Neural progenitor cell (in vitro differentiated cells): ENCODE measurements at regions not wholly inside any gene's neighbourhood (a gene's known extent, or its start where the extent isn't known, plus 50 kb on each side); places are given as distances from the start of the nearest gene placed in this dataset.
"Not testable (repeated sequence)": the region's sequence is repeated elsewhere in the genome, so short reads cannot be mapped to it uniquely, and the experiment has no call there.

Experiments used
- DNase-seq: peaks from one replicate; pipeline ENCODE4 v3.0.0-alpha.2; 2016; ENCODE audit warnings: low spot score
- H2AFZ ChIP-seq: fragments of 200-600 bp; sonication (generic); replicated peaks from 2 replicates; pipeline ENCODE4 v1.6.1; 2016; ENCODE audit warnings: antibody characterized with exemption
- H3F3A ChIP-seq: fragments of 200-600 bp; sonication (generic); 2 replicates; pipeline ENCODE4 v1.6.1; 2016; ENCODE audit warnings: antibody characterized with exemption, low read depth
- H3K27ac ChIP-seq: fragments of 200-600 bp; sonication (generic); 2 replicates; pipeline ENCODE4 v1.5.1; 2016; ENCODE audit warnings: mild to moderate bottlenecking
- H3K27me3 ChIP-seq: fragments of 200-600 bp; sonication (generic); 2 replicates; pipeline ENCODE4 v1.6.1; 2016; ENCODE audit warnings: mild to moderate bottlenecking, moderate library complexity
- H3K36me3 ChIP-seq: fragments of 200-600 bp; sonication (generic); 2 replicates; pipeline ENCODE4 v1.5.1; 2016
- H3K4me1 ChIP-seq: fragments of 200-600 bp; sonication (generic); 2 replicates; pipeline ENCODE4 v1.6.1; 2016; ENCODE audit warnings: mixed run types
- H3K4me2 ChIP-seq: fragments of 200-600 bp; sonication (generic); 2 replicates; pipeline ENCODE4 v1.6.1; 2016
- H3K4me3 ChIP-seq: fragments of 200-600 bp; sonication (generic); 2 replicates; pipeline ENCODE4 v1.5.1; 2016
- H3K79me2 ChIP-seq: fragments of 200-600 bp; sonication (generic); 2 replicates; pipeline ENCODE4 v1.6.1; 2016; ENCODE audit warnings: low read depth
- H3K9ac ChIP-seq: fragments of 200-600 bp; sonication (generic); 2 replicates; pipeline ENCODE4 v1.6.1; 2016
- H3K9me3 ChIP-seq: fragments of 200-600 bp; sonication (generic); 2 replicates; pipeline ENCODE4 v1.5.1; 2016; ENCODE audit warnings: low read depth
- H4K20me1 ChIP-seq: fragments of 200-600 bp; sonication (generic); 2 replicates; pipeline ENCODE4 v1.6.1; 2016; ENCODE audit warnings: low read depth
- H3K27ac Mint-ChIP-seq: 3 replicates; pipeline ENCODE4 v1.8.0; 2021; ENCODE audit warnings: mixed read lengths
- H3K27me3 Mint-ChIP-seq: 2 replicates; pipeline ENCODE4 v1.8.0; 2022; ENCODE audit warnings: low read depth, mild to moderate bottlenecking, inconsistent platforms, moderate library complexity, mixed read lengths; ENCODE audit not compliant: insufficient read depth
- H3K36me3 Mint-ChIP-seq: 3 replicates; pipeline ENCODE4 v1.8.0; 2021; ENCODE audit warnings: mixed read lengths
- H3K4me1 Mint-ChIP-seq: 3 replicates; pipeline ENCODE4 v1.8.0; 2021; ENCODE audit warnings: mixed read lengths
- H3K4me3 Mint-ChIP-seq: 3 replicates; pipeline ENCODE4 v1.8.0; 2021; ENCODE audit warnings: mild to moderate bottlenecking, moderate library complexity, mixed read lengths
- H3K9me3 Mint-ChIP-seq: 3 replicates; pipeline ENCODE4 v1.8.0; 2020; ENCODE audit warnings: mixed read lengths
- CTCF ChIP-seq: fragments of 200-600 bp; sonication (generic); IDR thresholded peaks from 2 replicates; pipeline ENCODE4 v1.5.1; 2017; ENCODE audit warnings: antibody characterized with exemption, mild to moderate bottlenecking
- EZH2 ChIP-seq: fragments of 200-600 bp; sonication (generic); IDR thresholded peaks from 2 replicates; pipeline ENCODE4 v1.6.1; 2017; ENCODE audit warnings: antibody characterized with exemption, mild to moderate bottlenecking, moderate library complexity
- EZH2phosphoT487 ChIP-seq: fragments of 200-600 bp; sonication (generic); IDR thresholded peaks from 2 replicates; pipeline ENCODE4 v1.6.1; 2017; ENCODE audit warnings: antibody characterized with exemption

GRCh38 chr14:105891221-105891602 lies 364.8 kb downstream of the TMEM121 start:
- no peaks in the 10 kb centered on the region for H3K27me3 ChIP-seq
- no peaks in the 10 kb centered on the region for H3K36me3 ChIP-seq
- no peak overlapping the region for H3K4me3 ChIP-seq
- Mint-ChIP-seq H3K36me3 (peaks cover 3% of the 10 kb centered on the region), H3K4me1 (no peaks in the 10 kb centered on the region), H3K9me3 (peaks cover 47% of the 10 kb centered on the region), H3K4me3 (no peak overlapping the region), H3K27ac (no peak overlapping the region), H3K27me3 (peaks cover 7% of the 10 kb centered on the region)
- no peaks in the 10 kb centered on the region for H3K79me2 ChIP-seq
- DNase-seq, result no peak
- no peaks in the 10 kb centered on the region for H3K4me1 ChIP-seq
- H3K27ac ChIP-seq, result no peak overlapping the region
- no peaks in the 10 kb centered on the region for H4K20me1 ChIP-seq
- TF ChIP-seq CTCF, result no peak
- no peak for TF ChIP-seq EZH2
- no peak for TF ChIP-seq EZH2phosphoT487
- no peaks in the 10 kb centered on the region for H3K9me3 ChIP-seq
- no peaks in the 10 kb centered on the region for H3F3A ChIP-seq
- H3K4me2 ChIP-seq, result no peak overlapping the region
- H2AFZ ChIP-seq, result no peak overlapping the region
- H3K9ac ChIP-seq, result no peak overlapping the region

- no peak overlapping the region for H3K27ac Mint-ChIP-seq
- H3K27me3 Mint-ChIP-seq, result peaks cover 6% of the 10 kb centered on the region
- Histone ChIP-seq H3K27ac (no peak overlapping the region), H3K36me3 (no peaks in the 10 kb centered on the region), H3F3A (no peaks in the 10 kb centered on the region), H3K9me3 (no peaks in the 10 kb centered on the region), H4K20me1 (no peaks in the 10 kb centered on the region), H3K4me2 (no peak overlapping the region), H2AFZ (no peak overlapping the region), H3K79me2 (no peaks in the 10 kb centered on the region), H3K9ac (no peak overlapping the region), H3K4me1 (no peaks in the 10 kb centered on the region), H3K4me3 (no peak overlapping the region), H3K27me3 (no peaks in the 10 kb centered on the region)
- peaks cover 3% of the 10 kb centered on the region for H3K36me3 Mint-ChIP-seq
- H3K4me1 Mint-ChIP-seq, result no peaks in the 10 kb centered on the region
- peaks cover 52% of the 10 kb centered on the region for H3K9me3 Mint-ChIP-seq
- no peak overlapping the region for H3K4me3 Mint-ChIP-seq
- no peak for DNase-seq
- no peak for TF ChIP-seq EZH2
- TF ChIP-seq CTCF, result no peak
- no peak for TF ChIP-seq EZH2phosphoT487
Measured at GRCh38 chr14:105891631-105892452, 365.5 kb downstream of the TMEM121 start.

- not testable (repeated sequence) for H3K27me3 ChIP-seq, H2AFZ ChIP-seq, H3K9ac ChIP-seq, H4K20me1 ChIP-seq, H3K36me3 Mint-ChIP-seq, H3F3A ChIP-seq, H3K27ac Mint-ChIP-seq, H3K9me3 ChIP-seq, H3K27me3 Mint-ChIP-seq, DNase-seq, H3K4me1 Mint-ChIP-seq, H3K4me2 ChIP-seq, H3K4me3 ChIP-seq, H3K27ac ChIP-seq, H3K36me3 ChIP-seq, H3K4me1 ChIP-seq, H3K4me3 Mint-ChIP-seq, H3K79me2 ChIP-seq
- peaks cover 50% of the 10 kb centered on the region for H3K9me3 Mint-ChIP-seq
Measured at GRCh38 chr14:105892453-105893441, 366.4 kb downstream of the TMEM121 start.

GRCh38 chr14:105893686-105894085 lies 367.3 kb downstream of the TMEM121 start:
- H3K9me3 Mint-ChIP-seq, result peaks cover 53% of the 10 kb centered on the region
- DNase-seq, H3K79me2 ChIP-seq, H3K4me1 ChIP-seq, H3K9ac ChIP-seq, H3K4me3 Mint-ChIP-seq, H3K4me3 ChIP-seq, H3K4me2 ChIP-seq, H3K9me3 ChIP-seq, H3K27ac ChIP-seq, H3K4me1 Mint-ChIP-seq, H3K36me3 Mint-ChIP-seq, H3F3A ChIP-seq, H3K27ac Mint-ChIP-seq, H2AFZ ChIP-seq, H3K27me3 ChIP-seq, H3K27me3 Mint-ChIP-seq, H3K36me3 ChIP-seq, H4K20me1 ChIP-seq: not testable (repeated sequence)
